Activated naive CD4-positive, alpha-beta T cell treated with anti-CD3 and anti-CD28 coated beads, Interleukin-2, amount 10 ng/mL, durations not matched to agents 7 days and 5 days (primary cell): ENCODE measurements at regions not wholly inside any gene's neighbourhood (a gene's known extent, or its start where the extent isn't known, plus 50 kb on each side); places are given as distances from the start of the nearest gene placed in this dataset.
A peak's percentile ranks its signal among the peaks of the same experiment; 100 is the strongest.
"Not testable (repeated sequence)": the region's sequence is repeated elsewhere in the genome, so short reads cannot be mapped to it uniquely, and the experiment has no call there.

Experiments
- CTCF ChIA-PET: fragments of 350-600 bp; sonication (Branson Sonifier 250); formaldehyde crosslinking; loops from one replicate; lab custom pipeline; 2021; ENCODE audit warnings: antibody characterized with exemption; lab: Charles Lee
- DNase-seq: peaks from one replicate; pipeline ENCODE4 v3.0.0-alpha.2; 2020
- H3K27ac Mint-ChIP-seq: one replicate; pipeline ENCODE4 v1.8.0; 2021; ENCODE audit warnings: mild to moderate bottlenecking, moderate library complexity, mixed read lengths
- H3K27me3 Mint-ChIP-seq: one replicate; pipeline ENCODE4 v1.8.0; 2021; ENCODE audit warnings: mild to moderate bottlenecking, mixed read lengths
- H3K36me3 Mint-ChIP-seq: one replicate; pipeline ENCODE4 v1.8.0; 2021; ENCODE audit warnings: mixed read lengths
- H3K4me1 Mint-ChIP-seq: one replicate; pipeline ENCODE4 v1.8.0; 2021; ENCODE audit warnings: mixed read lengths
- H3K4me3 Mint-ChIP-seq: one replicate; pipeline ENCODE4 v1.8.0; 2021; ENCODE audit warnings: mild to moderate bottlenecking, moderate library complexity, mixed read lengths
- H3K9me3 Mint-ChIP-seq: one replicate; pipeline ENCODE4 v1.8.0; 2021; ENCODE audit warnings: mixed read lengths

- no peak overlapping the region for H3K27ac Mint-ChIP-seq
- CTCF ChIA-PET = no interaction called here
These were observed 494.2 kb upstream of the RAB6C start for GRCh38 chr2:129484999-129485897.

GRCh38 chr2:129488376-129488775, 491.1 kb upstream of the RAB6C start:
- no peaks in the 10 kb centered on the region for H3K36me3 Mint-ChIP-seq
- H3K4me1 Mint-ChIP-seq = no peaks in the 10 kb centered on the region
- no peak overlapping the region for H3K27ac Mint-ChIP-seq
- no peaks in the 10 kb centered on the region for H3K27me3 Mint-ChIP-seq
- peaks cover 5% of the 10 kb centered on the region for H3K9me3 Mint-ChIP-seq
- H3K4me3 Mint-ChIP-seq = no peak overlapping the region
- CTCF ChIA-PET = interaction anchor here (1.2 kb wide), 1 partner anchor 72 kb away, joined by 3 read pairs; no protein-coding TSS in a partner anchor
- no peak for DNase-seq

More at GRCh38 chr2:129484999-129485897, 494.2 kb upstream of the RAB6C start:
- H3K4me3 Mint-ChIP-seq = no peak overlapping the region
- H3K27me3 Mint-ChIP-seq = no peaks in the 10 kb centered on the region
- no peak for DNase-seq
- no peaks in the 10 kb centered on the region for H3K4me1 Mint-ChIP-seq
- no peaks in the 10 kb centered on the region for H3K36me3 Mint-ChIP-seq
- peaks cover 2% of the 10 kb centered on the region for H3K9me3 Mint-ChIP-seq

- Mint-ChIP-seq H3K36me3 (no peaks in the 10 kb centered on the region), H3K27me3 (no peaks in the 10 kb centered on the region), H3K4me3 (no peak overlapping the region), H3K27ac (no peak overlapping the region), H3K9me3 (peaks cover 5% of the 10 kb centered on the region), H3K4me1 (no peaks in the 10 kb centered on the region)
- DNase-seq = no peak
- CTCF ChIA-PET = no interaction called here
These were observed 488.8 kb upstream of the RAB6C start for GRCh38 chr2:129490641-129491040.

DNA sequence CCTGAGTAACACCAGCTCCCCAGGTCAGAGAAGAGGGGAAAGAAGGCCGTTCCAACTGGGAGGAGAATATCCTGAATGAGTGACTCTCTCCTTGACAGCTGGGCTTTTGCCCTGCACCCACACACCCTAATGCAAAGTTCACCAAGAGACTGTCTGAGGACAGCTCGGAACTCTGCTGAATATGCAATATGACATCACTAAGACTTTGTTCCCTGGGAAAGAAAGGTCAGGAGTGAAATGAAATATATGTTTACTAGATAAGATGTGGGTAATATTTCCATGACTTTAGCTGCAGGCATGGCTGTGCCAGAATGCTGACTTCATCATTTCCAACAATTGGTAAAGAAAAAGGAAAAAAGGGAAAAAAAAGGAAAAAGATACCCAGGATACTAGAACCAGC, 488.2 kb upstream of the RAB6C start:
- Mint-ChIP-seq H3K36me3 (no peaks in the 10 kb centered on the region), H3K4me1 (no peaks in the 10 kb centered on the region), H3K9me3 (peaks cover 5% of the 10 kb centered on the region), H3K27me3 (no peaks in the 10 kb centered on the region), H3K4me3 (no peak overlapping the region), H3K27ac (peak overlapping the region; percentile 61)
- no peak for DNase-seq
- CTCF ChIA-PET = no interaction called here

- Mint-ChIP-seq H3K9me3 (peaks cover 5% of the 10 kb centered on the region), H3K36me3 (no peaks in the 10 kb centered on the region), H3K4me3 (no peak overlapping the region), H3K27ac (no peak overlapping the region), H3K27me3 (no peaks in the 10 kb centered on the region), H3K4me1 (no peaks in the 10 kb centered on the region)
- no peak for DNase-seq
- CTCF ChIA-PET = no interaction called here
These were observed 486.9 kb upstream of the RAB6C start for GRCh38 chr2:129492548-129492947.

GRCh38 chr2:129499747-129500146, 479.7 kb upstream of the RAB6C start:
- CTCF ChIA-PET = no interaction called here
- H3K27ac Mint-ChIP-seq = no peak overlapping the region
- H3K4me1 Mint-ChIP-seq = no peaks in the 10 kb centered on the region
- no peak for DNase-seq
- no peaks in the 10 kb centered on the region for H3K27me3 Mint-ChIP-seq
- no peaks in the 10 kb centered on the region for H3K9me3 Mint-ChIP-seq
- no peak overlapping the region for H3K4me3 Mint-ChIP-seq
- H3K36me3 Mint-ChIP-seq = no peaks in the 10 kb centered on the region

DNA sequence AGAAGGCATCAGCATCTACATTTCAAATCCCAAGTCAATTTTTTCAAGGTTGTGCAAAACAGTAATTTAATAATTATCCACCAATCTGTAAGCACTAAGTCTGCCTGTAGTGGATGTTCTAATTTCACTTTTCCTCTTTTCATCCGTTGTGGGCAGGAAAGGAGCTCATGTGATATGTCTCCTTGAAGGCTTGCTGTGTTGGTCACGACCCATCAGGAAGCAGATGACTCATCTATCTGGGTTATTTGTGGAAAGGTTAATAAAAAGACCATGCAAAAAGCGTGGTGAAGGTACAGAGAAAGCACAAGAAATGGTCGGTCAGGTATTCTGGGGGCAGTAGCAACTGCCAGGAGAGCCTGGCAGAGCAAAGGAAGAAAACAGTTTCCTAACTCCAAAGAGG, 476.7 kb upstream of the RAB6C start:
- no peaks in the 10 kb centered on the region for H3K36me3 Mint-ChIP-seq
- no peaks in the 10 kb centered on the region for H3K27me3 Mint-ChIP-seq
- H3K9me3 Mint-ChIP-seq = no peaks in the 10 kb centered on the region
- CTCF ChIA-PET = no interaction called here
- H3K4me3 Mint-ChIP-seq = no peak overlapping the region
- DNase-seq = no peak
- no peak overlapping the region for H3K27ac Mint-ChIP-seq
- no peaks in the 10 kb centered on the region for H3K4me1 Mint-ChIP-seq

DNA sequence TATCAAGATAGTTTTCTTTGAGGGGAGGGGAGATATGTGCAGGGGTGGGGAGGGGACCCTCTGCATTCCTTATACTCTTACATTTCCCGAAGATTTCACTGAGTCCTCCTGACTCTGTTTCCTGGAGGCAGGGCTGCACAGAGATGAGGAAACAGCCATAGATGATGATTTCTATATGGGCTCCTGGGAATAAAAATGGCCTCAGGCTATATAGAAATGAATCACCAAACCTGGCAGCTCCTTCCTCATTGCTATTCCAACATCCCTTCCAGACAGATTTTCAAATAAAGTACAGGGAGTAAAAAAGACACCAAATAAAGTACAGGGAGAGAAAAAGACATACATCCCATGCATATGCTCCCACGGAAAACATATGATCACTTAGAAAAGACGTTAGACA, 474.8 kb upstream of the RAB6C start:
- no peaks in the 10 kb centered on the region for H3K9me3 Mint-ChIP-seq
- H3K4me1 Mint-ChIP-seq = no peaks in the 10 kb centered on the region
- no peaks in the 10 kb centered on the region for H3K36me3 Mint-ChIP-seq
- CTCF ChIA-PET = interaction anchor here (0.8 kb wide), 1 partner anchor 26 kb away, joined by 3 read pairs; no protein-coding TSS in a partner anchor
- H3K27me3 Mint-ChIP-seq = no peaks in the 10 kb centered on the region
- no peak overlapping the region for H3K4me3 Mint-ChIP-seq
- DNase-seq = no peak
- H3K27ac Mint-ChIP-seq = no peak overlapping the region

- Mint-ChIP-seq H3K27me3 (no peaks in the 10 kb centered on the region), H3K9me3 (peaks cover 5% of the 10 kb centered on the region), H3K27ac (no peak overlapping the region), H3K4me3 (no peak overlapping the region), H3K36me3 (no peaks in the 10 kb centered on the region), H3K4me1 (no peaks in the 10 kb centered on the region)
- DNase-seq = no peak
- CTCF ChIA-PET = no interaction called here
These were observed 460.5 kb upstream of the RAB6C start for GRCh38 chr2:129518937-129519336.

DNA sequence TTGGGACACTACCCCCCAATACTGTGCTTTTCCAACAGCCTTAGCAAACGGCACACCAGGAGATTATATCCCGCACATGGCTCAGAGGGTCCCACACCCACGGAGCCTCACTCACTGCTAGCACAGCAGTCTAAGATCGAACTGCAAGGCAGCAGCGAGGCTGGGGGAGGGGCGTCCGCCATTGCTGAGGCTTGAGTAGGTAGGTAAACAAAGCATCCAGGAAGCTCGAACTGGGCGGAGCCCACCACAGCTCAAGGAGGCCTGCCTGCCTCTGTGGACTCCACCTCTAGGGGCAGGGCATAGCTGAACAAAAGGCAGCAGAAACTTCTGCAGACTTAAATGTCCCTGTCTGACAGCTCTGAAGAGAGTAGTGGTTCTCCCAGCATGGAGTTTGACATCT, 447.3 kb upstream of the RAB6C start:
- CTCF ChIA-PET, H3K27me3 Mint-ChIP-seq, H3K27ac Mint-ChIP-seq, H3K4me1 Mint-ChIP-seq, H3K9me3 Mint-ChIP-seq, DNase-seq, H3K4me3 Mint-ChIP-seq, H3K36me3 Mint-ChIP-seq: not testable (repeated sequence)

- no peak for DNase-seq
- no peaks in the 10 kb centered on the region for H3K27me3 Mint-ChIP-seq
- no peaks in the 10 kb centered on the region for H3K4me1 Mint-ChIP-seq
- no peaks in the 10 kb centered on the region for H3K9me3 Mint-ChIP-seq
- CTCF ChIA-PET = no interaction called here
- H3K36me3 Mint-ChIP-seq = no peaks in the 10 kb centered on the region
- no peak overlapping the region for H3K27ac Mint-ChIP-seq
- H3K4me3 Mint-ChIP-seq = no peak overlapping the region
These were observed 430.6 kb upstream of the RAB6C start for GRCh38 chr2:129548880-129549279.

GRCh38 chr2:129550536-129550935, 428.9 kb upstream of the RAB6C start:
- no peaks in the 10 kb centered on the region for H3K36me3 Mint-ChIP-seq
- no peaks in the 10 kb centered on the region for H3K4me1 Mint-ChIP-seq
- DNase-seq = no peak
- H3K9me3 Mint-ChIP-seq = no peaks in the 10 kb centered on the region
- no peaks in the 10 kb centered on the region for H3K27me3 Mint-ChIP-seq
- H3K4me3 Mint-ChIP-seq = no peak overlapping the region
- H3K27ac Mint-ChIP-seq = no peak overlapping the region
- CTCF ChIA-PET = no interaction called here

- no peaks in the 10 kb centered on the region for H3K4me1 Mint-ChIP-seq
- no peak overlapping the region for H3K4me3 Mint-ChIP-seq
- CTCF ChIA-PET = no interaction called here
- H3K9me3 Mint-ChIP-seq = no peaks in the 10 kb centered on the region
- no peak for DNase-seq
- H3K27me3 Mint-ChIP-seq = no peaks in the 10 kb centered on the region
- H3K36me3 Mint-ChIP-seq = no peaks in the 10 kb centered on the region
- no peak overlapping the region for H3K27ac Mint-ChIP-seq
These were observed 425.1 kb upstream of the RAB6C start for GRCh38 chr2:129554373-129554772.

DNA sequence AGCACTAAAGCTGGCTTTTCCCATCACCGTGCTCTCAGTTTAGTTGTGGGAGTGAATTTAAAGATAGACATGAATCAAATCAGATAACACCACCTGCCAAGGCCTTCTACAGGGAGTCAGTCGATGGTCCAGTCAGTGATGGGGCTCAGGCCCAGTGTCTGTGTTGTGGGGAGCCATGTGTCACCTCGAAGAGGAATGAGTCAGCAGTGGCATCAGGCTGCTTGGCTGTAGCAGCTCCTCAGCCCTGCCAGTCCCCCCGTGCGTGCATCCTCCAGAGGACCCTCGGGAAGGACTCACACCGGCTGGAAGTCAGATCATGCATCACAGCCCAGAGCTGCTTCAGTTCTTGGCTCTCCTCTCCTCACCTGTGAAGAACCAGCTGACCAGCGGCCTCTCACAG, 420.4 kb upstream of the RAB6C start:
- H3K27me3 Mint-ChIP-seq = no peaks in the 10 kb centered on the region
- no peak overlapping the region for H3K27ac Mint-ChIP-seq
- H3K36me3 Mint-ChIP-seq = no peaks in the 10 kb centered on the region
- no peak overlapping the region for H3K4me3 Mint-ChIP-seq
- CTCF ChIA-PET = no interaction called here
- H3K9me3 Mint-ChIP-seq = no peaks in the 10 kb centered on the region
- no peak for DNase-seq
- no peaks in the 10 kb centered on the region for H3K4me1 Mint-ChIP-seq

DNA sequence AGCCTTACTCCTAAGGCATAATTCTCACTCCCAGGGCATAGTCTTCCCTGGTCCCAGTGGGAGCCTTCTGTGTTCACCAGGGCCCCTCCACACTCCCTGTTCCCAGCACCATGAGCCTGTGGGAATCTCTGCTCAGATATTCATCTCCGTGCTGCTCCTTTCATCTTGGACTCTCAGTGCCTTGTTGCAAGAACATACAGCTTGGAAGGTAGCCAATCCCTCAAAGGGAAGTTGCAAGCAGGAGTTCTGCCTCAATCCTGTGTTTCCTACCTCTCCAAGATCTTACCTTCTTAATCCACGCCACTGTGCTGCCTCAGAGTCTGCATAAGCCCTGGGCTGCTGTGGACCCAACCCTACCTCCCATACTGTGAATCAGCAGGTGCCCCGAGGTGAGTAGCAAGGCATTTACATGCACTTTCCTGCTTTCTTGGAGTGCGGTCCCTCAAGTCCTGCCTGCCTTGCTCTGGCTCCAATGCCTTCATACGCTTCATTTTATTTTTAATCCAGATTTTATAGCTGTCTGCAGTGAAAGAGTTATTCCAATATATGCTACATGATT, 413.8 kb upstream of the RAB6C start:
- no peak overlapping the region for H3K4me3 Mint-ChIP-seq
- H3K36me3 Mint-ChIP-seq = no peaks in the 10 kb centered on the region
- no peaks in the 10 kb centered on the region for H3K27me3 Mint-ChIP-seq
- H3K4me1 Mint-ChIP-seq = no peaks in the 10 kb centered on the region
- H3K27ac Mint-ChIP-seq = no peak overlapping the region
- peaks cover 9% of the 10 kb centered on the region for H3K9me3 Mint-ChIP-seq
- CTCF ChIA-PET = no interaction called here
- DNase-seq = no peak
